RPMI7951 (cell line): ENCODE measurements at regions not wholly inside any gene's neighbourhood (a gene's known extent, or its start where the extent isn't known, plus 50 kb on each side); places are given as distances from the start of the nearest gene placed in this dataset.
A peak's percentile ranks its signal among the peaks of the same experiment; 100 is the strongest.

Experiments
- DNase-seq: peaks from one replicate; pipeline ENCODE4 v3.0.0-alpha.2; 2012; ENCODE audit warnings: low read depth

DNA sequence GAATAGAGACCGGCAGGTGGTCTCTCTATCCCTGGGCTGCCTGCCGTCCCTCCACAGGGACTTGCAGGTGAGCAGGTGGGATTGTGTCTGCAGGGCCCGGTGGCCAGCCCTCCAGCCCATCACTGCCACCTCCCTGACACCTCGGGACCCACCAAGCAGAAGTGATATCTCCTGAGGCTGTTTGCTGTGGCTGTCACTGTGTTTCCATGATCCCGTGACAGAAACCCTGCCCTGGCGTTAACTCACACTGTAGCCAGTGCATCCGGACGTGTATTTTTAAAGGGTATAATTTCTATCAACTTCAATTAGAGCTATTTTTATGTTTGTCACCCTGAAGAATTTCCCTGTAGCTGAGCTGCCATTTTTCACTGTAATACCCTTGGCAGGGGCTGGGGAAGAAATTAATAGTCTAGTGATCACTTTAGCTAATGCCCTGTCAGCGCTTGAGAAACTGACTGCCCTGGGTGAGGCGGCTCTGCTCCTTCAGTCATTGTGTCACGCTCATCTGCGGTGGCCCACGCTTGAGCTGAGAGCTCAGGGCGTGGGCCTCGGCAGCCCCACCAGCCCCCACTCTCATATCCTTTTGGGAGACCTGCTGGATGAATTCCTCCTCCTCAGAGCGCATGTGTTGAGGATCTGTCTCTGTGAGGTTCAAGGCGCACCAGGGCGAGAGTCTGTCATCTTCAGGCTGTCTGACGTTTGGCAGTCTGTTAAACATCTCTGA is 229.9 kb upstream of the CIBAR2 start:
- no peak for DNase-seq

DNA sequence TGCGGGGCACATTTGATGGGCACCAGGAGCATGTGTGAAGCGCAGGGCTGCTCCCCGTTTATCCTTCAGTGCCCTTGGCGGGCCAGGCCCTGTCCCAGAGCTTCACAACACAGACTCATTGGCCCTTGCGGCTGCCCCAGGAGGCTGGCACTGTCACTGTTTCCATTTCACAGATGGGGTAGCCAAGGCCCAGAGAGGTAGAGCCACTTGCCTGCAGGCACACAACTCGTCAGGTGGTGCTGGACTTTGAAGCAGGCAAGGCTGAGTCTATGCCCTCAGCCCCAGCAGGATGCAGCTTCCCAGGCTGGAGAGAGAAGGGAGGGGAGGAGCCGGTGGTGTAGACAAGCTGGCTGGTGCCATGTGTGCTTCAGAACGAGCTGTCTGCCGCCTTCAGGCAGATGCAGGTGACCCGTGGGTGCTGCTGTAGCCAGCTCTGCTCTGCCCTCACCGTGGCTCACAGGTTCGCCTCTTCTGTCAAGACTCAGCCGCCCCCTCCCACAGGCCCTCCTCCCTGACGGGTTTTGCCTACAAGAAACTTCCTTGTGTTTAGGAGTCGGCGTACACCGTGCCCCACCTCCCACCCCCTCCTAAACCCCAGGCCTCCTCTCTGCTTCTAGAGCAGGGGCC is 232.3 kb upstream of the CIBAR2 start:
- DNase-seq = no peak

- DNase-seq = no peak
Observed at GRCh38 chr16:85345129-85345639, 232.9 kb upstream of the CIBAR2 start.

- DNase-seq = no peak
Observed at GRCh38 chr16:85346404-85347212, 234.3 kb upstream of the CIBAR2 start.

DNA sequence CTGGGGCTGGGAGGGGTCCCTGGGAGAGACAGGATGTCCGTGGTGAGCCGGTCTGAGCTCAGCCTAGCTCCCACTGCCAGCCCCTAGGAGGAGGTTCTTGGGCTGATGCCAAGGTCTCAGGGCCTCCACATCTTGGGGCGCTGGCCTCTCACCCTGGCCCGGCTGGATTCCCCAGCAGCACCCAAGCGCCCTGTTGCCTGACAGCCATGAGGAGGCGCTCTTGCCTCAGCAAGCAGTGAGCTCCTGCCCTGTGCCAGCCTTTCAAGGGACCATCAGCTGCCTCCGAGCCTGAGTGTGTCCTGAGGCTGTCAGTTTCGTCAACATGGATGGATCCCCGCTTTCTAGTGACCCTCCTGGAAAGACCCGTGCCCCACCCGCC is 234.9 kb upstream of the CIBAR2 start:
- no peak for DNase-seq

GRCh38 chr16:85348065-85348840 is 236.0 kb upstream of the CIBAR2 start:
- DNase-seq = no peak

GRCh38 chr16:85348911-85349334 is 236.7 kb upstream of the CIBAR2 start:
- no peak for DNase-seq

- peak; percentile 51 for DNase-seq
Observed at GRCh38 chr16:85349365-85350145, 237.3 kb upstream of the CIBAR2 start.

- no peak for DNase-seq
Observed at GRCh38 chr16:85350146-85350728, 238.0 kb upstream of the CIBAR2 start.

GRCh38 chr16:85350973-85351372 is 238.7 kb upstream of the CIBAR2 start:
- peak; percentile 99 for DNase-seq

- DNase-seq = no peak
Observed at GRCh38 chr16:85353013-85353412, 240.7 kb upstream of the CIBAR2 start.

- no peak for DNase-seq
Observed at GRCh38 chr16:85353839-85354685, 241.8 kb upstream of the CIBAR2 start.

GRCh38 chr16:85354686-85355514 is 242.6 kb upstream of the CIBAR2 start:
- DNase-seq = peak; percentile 95

DNA sequence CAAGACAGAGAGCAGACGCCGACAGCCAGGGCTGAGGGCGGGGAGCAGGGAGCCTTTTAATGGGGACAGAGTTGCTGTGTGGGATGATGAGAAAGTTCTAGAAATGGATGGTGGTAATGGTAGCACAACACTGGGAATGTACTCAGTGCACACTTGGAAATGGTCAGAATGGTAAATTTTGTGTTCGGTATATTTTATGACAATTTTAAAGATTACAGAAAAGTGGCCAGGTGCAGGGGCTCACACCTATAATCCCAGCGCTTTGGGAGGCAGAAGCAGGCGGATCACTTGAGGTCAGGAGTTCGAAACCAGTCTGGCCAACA is 243.2 kb upstream of the CIBAR2 start:
- no peak for DNase-seq

DNA sequence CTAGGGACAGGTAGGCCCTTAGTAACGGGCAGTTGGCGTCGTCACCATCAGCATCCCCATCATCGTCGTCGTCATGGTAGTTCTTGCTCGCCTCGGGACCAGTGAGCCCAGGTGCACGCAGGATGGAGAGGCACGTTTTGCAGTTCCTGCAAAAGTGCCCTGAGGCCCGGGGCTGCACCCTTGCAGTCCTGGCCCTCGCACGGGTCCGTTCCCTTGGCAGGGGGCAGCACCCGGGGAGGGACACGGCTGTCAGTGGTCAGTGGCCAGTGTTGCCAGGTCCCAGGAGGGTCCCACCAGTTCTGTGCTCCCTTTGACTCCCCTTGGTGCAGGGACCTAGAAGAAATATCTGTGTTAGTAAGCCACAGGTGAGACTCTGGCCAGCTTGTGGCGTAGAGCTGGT is 243.9 kb upstream of the CIBAR2 start:
- DNase-seq = no peak

- no peak for DNase-seq
Observed at GRCh38 chr16:85357323-85357722, 245.1 kb upstream of the CIBAR2 start.

- DNase-seq = no peak
Observed at GRCh38 chr16:85357924-85358505, 245.7 kb upstream of the CIBAR2 start.

DNA sequence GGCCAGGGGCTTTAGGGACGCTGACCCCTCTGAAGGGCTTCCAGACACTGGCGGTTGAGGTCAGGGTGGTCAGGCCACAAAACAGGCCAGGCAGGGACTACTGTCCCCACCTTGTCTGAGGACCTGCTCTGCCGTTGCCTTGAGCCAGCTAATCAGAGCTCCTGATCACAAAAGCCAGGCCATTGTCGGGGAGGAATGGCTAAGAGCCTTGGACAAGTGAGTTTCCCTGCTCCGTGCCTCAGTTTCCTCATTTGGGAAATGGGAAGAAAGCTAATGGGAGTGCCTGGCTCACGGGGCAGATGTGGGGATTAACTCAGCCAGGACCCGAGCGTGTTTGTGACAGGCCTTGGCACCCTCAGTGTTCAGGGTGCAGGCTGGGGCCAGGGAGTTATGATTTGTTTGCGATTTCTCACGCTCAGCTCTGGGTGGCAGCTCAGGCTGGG is 246.5 kb upstream of the CIBAR2 start:
- no peak for DNase-seq
